Right forelimb (tissue), 1 donor: ENCODE measurements at regions not wholly inside any gene's neighbourhood (a gene's known extent, or its start where the extent isn't known, plus 50 kb on each side); places are given as distances from the start of the nearest gene placed in this dataset.

Experiments
- DNase-seq: peaks from one replicate; pipeline ENCODE4 v3.0.0-alpha.2; 2018

DNA sequence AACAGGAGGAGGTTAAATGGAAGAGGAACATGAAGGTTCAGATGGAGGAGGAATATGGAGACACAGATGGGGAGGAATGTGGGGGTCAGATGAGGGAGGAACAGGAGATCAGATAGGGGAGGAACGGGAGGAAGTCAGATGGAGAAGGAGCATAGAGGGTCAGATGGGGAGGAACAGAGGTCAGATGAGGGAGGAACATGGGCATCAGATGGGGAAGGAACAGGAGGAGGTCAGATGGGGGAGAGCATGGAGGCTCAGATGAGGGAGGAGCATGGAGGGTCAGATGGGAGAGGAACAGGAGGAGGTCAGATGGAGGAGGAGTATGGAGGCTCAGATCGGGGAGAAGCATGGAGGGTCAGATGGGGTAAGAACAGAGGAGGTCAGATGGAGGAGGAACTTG, 290.6 kb downstream of the BMP7 start:
- DNase-seq, result no peak

DNA sequence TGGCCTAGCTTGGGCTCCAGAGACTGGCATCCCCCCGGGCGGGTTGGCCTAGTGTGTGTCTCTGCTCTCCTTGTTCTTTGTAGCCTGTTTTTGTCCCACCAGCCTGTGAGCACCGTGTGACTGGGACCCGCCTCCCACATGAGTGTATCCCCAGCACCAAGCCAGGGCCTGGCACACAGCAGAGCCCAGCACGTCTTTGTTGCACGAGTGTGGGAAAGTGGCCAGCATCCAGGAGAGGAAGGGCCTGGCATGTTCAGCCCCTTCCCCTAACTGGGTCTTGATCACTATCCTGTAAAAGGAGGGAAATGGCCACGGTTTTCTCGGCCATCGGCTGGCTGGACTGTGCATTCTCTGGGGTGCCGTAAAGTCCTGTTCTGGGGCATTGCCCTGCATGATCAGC, 290.1 kb downstream of the BMP7 start:
- no peak for DNase-seq

DNA sequence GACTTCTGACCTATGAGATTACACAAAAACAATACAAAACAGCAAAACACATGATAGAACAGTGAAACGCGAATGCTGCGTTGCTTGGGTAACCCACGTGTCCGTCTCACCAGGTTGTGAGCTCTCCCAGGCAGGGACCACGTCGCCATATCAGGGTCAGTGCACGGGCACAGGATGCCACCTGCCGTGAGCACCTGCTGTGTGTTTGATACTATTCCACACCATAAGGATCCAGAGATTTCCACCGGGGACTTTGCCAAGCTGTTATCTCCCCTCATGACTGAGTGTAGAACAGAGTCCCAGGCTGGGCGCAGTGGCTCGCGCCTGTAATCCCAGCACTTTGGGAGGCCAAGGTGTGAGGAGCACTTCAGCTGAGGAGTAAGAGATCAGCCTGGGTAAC, 288.0 kb downstream of the BMP7 start:
- DNase-seq, result no peak

DNA sequence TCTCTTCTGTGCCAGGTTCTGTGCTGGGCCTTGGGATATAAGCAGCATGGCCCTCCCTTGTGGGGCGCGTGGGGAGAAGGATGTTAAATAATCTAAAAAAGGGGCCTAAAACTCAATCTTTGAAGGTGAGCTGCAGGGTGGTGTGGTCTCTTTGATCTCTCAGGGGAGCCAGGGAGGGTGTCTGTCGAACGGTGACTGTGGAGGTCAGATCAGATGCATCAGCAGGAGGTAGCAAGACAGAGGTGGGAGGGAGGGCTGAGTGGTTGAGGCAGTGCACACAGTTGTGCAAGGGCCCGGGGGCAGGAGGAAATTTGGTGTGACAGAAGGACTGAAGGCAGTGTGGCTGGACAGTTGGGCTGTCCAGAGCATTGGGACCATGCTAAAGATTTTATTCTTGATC, 287.3 kb downstream of the BMP7 start:
- no peak for DNase-seq

DNA sequence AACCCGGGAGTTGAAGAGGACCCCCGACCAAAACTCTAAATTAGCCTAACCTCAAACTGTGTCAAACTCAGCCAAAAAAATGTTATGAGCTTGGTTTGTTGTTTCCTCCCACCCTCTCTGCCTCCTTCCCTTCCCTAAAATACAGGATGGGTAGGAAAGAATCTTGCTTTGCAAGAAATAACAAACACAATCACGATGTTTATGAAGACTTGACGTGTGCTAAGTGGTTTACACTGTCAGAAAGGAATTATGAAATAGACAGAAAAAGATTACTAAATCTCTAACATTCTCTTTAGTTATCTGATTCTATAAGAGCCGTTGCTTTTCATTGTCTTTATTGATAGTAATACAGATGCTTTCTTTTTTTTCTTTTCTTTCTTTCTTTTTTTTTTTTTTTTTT, 285.1 kb downstream of the BMP7 start:
- DNase-seq, result no peak

DNA sequence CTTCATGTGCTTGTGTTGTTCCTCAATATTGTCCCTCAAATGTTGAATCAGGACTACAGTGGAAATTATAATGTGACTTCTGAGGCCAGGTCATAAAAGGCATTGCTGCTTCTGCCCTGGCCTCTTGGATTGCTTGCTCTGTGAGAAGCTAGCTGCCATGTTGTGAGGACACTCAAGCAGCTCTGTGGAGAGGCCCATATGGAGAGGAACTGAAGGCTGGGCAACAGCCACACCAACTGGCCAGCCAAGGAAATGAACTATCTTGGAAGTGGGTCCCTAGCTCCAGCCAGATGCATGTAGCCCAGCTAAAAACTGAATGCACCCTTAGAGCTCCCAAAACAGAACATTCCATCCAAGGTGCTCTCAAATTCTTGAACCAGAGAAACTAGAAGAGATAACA, 282.6 kb downstream of the BMP7 start:
- DNase-seq, result no peak

DNA sequence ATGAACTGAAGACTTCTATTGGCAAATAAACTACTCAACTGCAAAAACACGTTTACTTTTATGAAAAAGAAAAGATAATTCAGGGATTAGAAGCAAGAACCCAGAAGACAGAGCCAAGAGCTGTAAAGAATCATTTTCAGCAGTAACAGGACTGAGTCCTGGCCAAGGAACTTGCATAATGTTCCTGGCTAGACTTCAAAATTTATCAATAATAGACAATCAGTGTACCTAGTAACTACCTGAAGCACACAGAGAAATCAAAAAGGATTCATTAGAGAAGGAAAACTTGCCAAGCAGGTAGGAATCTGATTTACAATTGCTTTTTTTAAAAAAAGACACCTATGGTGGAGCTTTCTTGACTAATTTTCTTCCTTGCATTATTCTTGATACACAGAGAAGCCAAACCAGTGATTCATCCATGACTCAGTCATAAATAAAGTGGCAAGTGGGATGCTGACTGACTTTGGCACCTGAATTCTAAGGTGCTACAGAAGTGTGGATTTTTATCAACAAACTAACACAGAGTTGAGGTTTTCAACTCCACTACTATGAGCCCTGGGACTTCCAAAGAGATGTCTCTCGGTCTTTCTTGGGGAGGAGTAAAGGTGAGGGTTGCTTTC, 281.3 kb downstream of the BMP7 start:
- DNase-seq, result no peak

DNA sequence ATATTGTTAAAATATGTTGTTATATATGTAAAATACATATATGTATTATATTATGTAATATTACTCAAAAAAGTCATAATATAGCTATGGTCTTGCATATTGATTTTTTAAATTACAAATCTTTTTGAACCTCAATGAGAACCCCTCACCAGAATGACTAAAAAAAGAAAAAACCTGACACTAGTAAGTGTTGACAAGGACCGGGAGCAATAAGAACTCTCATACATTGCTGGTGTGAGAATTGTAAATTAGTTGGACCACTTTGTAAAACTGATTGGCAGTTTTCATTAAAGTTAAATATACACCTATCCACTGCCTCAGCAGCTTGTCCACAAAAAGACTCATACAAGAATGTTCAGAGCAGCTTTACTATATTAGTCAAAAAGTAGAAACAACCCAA, 280.0 kb downstream of the BMP7 start:
- DNase-seq, result no peak

DNA sequence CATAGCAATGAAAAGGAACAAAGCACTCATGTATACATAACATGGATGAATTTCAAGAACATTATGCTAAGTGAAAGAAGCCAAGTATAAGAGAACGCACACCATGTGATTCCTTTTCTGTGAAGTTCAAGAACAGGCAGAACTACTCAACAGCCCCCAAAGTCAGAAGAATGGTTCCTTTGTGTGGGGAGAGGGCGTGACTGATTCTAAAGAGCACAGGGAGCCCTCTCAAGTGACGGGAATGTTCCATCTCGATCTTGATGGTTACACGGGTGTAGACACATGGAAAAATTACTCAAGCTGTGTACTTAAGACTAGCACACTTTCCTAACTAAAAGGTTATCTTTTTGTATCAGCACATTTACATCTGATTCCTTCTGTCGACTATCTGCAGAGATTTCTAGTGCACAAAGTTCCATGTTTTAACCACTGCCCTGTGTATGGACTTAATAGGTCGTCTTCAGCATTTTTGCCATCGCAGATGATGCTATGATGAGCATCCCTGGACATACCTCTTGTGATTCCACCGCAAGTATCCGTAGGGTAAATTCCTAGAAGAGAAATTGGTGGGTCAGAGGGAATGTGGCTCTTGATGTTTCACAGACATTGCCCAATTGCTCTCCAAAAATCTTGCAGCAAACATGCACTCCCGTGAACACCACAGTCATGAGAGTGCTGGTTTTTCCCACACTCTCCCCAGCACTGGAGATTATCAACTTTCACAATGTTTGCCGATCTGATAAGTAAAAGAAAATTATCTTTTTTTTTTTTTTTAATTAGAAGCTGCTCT, 279.3 kb downstream of the BMP7 start:
- DNase-seq, result no peak

DNA sequence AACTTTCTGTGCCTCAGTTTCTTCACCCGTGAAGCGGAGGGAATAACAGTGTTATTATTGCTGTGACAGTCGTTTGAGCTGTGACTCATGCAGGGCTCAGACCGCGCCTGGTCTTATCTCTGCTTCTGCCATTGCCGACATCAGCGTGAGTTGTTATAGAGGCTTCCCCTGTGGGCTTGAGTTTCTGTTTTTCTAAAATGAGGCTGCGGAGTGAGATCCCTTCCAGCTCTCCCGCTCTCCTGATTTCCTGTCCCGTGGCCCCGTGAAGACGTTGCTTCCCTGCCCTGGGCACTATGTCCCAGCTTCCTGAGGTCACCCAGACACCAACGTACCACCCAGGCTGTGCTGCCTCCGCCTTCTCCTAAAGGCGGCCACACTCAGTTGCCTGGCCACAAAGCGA, 278.5 kb downstream of the BMP7 start:
- DNase-seq, result no peak

DNA sequence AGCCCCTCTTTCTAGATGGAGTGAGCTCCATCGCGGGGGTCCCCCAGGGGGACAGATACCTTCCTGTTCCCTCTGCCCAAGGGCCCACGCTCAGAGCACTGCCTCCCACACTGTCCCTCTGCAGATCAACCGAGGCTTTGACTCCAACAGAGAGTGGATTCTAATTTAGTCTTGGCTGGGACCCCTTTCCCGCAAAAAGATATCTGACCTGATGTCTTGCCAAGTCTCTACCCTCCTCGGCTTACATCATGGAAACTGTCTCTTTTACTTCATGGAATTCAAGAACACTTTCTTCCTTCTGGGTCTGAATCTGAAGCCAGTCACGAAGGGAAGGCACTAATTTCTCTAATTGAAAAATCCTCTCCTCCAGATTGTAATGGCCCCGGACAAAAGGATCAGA, 278.0 kb downstream of the BMP7 start:
- no peak for DNase-seq

DNA sequence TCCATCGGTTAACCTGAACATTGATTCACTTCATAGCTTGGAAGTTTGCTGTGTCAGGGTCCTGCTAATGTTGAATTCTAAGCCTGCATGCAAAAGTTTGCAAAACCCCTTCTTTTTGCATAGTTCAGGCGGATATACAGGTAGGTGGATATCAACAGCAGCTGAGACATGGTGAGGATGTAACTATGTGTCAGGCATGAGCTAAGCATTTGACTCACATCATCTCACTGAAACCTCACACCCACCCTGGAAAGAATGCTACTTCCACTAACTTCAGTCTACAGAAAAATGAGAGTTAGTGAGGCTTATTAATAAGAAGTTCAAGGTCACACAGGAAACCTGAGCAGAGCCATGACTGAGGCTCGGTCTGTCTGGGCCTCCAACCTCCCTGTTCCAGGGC, 276.9 kb downstream of the BMP7 start:
- DNase-seq, result no peak

DNA sequence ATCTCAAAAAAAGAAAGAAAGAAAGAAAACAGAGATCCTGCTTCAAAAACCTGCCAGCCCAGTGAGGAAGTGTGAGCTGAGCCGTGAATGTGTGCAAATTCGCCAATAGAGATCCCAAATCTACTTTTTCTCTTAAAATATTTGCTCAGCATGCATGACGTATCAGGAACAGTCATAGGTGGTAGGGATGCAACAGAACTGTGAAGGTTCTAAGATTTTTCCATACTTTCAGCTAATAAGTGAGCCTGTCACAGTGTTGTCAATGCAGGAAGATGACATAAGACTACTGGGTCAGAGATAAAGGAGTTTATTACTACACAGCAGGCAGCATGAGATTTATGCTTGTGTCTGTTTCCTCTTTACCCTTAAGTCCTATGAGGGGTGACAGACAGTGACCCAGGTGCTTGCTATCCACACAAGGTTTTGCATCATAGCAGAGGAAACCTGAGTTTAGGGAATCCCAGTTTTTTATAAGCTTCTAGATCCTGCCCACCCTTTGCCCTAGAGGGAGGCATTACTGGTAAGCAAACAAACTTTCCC, 273.4 kb downstream of the BMP7 start:
- DNase-seq, result no peak

DNA sequence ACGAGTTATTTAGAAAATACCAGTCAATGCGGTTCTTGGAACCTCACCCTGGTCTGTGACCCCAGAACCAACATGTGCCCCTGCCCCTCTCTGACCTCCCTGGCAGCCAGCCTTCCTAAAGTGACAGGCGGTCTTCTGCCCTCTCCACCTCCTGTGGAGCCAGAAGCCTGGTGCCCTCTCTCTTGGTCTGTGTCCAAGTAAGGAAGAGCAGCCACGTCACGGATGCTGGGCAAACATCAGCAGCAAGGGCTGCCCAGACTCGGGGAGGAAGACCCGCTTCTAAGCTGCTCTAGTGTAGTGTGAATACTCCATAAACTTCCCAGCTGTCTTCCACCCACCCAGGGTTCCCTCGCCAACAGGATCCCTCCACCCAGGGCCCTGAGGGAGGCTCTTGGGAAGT, 272.4 kb downstream of the BMP7 start:
- DNase-seq, result no peak

DNA sequence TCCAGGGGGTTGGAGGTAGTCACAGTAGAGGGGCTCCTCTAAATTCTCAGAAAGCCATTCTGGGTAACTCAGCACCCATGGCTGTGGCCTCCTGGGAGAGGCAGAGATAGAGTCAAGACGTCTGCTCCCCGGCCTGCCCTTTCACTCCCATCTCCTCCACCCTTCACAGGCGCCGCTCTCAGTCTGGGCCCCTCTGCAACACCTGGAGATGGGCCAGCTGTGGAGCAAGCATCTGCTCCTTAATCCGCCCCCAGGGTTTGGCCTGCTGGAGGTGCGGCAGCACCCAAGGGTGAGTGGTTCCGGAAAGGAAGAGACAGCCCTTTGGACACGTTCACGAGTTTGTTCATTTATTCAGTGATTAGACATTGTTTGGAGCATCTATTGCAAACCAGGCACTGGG, 271.3 kb downstream of the BMP7 start:
- DNase-seq, result no peak

DNA sequence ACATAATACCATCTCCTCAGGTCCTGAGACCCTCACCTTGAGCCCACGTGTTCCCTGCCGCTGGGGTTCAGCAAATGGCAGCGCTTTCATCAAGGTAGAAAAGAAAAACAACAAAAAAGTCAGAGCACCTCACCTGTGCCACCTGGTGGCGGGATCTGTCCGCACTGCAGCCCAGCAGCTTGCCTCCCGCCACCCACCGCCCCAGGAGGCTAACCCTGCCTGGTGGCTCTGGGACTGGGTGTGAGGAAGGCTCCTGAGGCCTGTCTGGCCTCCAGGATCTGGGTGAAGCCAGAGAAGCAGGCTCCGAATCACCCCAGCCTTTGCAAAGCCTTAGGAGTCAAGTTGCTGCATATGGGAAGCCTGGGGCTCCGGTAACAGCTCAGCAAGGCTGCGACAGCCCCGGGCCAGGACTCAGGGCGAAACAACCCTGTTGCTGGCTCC, 270.8 kb downstream of the BMP7 start:
- DNase-seq, result peak; percentile 56

DNA sequence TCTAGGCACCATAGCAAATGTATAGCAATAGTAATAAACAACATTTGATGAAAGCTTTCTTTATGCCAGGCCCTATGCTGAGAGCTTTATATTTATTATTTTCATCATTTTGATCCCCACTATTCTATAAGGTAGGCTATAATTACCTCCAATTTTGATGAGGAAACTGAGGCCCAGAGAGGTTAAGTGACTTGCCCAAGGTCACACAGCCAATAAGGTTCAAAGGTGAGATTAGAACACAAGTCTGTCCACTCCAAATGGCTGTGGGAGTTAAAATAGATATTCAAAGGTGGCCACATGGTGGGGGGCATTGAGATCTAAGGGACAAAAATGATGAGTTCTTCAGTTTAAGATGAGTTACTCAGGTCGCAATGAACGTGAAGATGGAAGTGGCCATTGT, 269.9 kb downstream of the BMP7 start:
- no peak for DNase-seq

DNA sequence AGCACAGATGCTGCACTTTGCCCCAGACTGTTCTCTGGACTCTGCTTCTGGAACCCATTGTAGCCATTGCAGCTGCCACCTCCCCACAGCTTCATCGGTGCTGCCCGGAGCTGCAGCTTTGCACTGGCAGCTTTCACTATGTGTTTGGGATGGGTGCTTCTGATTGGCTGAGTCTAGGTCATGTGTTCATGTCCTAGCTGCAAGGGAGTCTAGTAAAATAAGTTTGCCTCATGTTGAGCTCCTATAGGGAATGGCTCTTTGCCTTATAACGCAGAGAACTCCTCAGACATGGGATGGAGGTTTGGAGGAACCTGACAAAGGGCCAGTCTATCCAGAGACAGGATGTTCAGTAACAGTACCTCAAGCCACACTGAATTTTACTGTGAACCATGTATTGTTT, 268.0 kb downstream of the BMP7 start:
- DNase-seq, result no peak

DNA sequence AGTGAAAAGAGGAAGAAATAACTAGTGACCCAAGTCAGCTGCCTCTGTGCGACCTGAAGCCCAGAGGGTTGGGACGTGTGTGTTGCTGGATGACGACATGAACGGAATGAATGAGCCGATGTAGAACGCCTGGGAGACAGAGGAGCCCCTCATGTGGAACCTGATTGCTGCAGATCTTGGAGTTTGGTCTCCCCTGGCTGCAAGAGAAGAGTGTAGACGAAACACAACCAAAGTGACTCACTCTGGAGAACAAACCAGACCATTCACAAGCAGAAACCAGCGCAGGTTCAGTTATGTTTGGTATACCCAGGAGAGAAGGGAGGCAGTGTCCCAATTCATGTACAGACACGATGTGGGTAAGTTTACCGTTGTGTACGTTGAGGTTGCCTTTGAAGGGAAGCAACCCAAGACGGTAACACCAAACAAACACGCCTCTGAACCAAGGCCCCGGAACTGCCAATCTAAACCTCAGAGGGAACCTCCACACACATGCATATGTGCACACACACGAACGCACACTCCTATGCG, 265.9 kb downstream of the BMP7 start:
- DNase-seq, result no peak

DNA sequence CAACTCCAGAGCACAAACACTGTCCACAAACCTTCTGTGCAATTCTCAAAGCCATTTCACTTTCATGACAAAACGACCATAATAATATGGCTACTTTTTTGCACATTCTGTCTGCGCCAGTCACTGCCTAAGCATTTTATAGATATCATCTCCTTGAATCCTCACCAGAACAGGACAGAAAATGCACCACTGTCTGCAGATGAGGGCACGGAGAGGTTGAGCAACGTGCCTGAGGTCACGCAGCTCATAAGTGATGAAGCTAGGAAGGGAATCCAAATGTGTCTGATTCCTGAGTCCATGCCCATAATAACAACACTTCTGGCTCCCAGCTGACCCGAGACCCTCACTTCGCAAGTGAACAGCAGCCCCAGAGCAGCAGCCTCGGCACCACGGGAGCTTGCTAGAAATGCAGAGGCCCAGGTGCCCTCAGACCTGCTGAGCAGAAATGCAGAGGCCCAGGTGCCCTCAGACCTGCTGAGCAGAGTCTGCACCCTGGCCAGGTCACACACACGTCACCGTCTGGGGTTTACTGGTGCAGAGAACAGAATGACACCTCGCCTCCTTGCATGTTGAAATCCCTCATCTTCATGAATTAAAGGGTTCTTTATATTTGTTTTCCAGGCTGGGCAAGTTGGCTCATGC, 265.2 kb downstream of the BMP7 start:
- no peak for DNase-seq

DNA sequence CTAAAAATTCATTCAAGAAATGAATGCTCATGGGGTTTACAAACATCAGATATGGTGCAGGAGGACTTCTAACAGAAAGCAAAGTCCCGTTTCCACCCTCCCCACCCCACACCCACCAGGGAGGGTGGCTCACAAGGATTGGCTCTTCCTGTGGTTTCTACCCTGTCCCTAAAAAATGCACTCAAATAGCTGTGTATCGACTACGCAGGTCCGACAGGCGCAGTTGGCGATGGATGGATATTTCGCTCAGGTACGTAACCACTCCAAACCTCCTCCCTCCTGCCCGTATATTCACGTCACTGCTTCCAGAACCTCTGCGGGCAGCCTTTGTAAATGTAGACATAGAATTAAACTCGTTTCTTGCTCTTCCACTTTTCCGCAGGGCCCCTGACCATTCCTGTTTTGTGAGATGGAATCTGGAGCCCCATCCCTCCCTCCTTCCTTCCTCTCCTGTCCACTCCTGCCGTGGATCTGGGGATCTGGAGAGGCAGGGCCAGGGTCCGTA, 264.3 kb downstream of the BMP7 start:
- DNase-seq, result no peak

DNA sequence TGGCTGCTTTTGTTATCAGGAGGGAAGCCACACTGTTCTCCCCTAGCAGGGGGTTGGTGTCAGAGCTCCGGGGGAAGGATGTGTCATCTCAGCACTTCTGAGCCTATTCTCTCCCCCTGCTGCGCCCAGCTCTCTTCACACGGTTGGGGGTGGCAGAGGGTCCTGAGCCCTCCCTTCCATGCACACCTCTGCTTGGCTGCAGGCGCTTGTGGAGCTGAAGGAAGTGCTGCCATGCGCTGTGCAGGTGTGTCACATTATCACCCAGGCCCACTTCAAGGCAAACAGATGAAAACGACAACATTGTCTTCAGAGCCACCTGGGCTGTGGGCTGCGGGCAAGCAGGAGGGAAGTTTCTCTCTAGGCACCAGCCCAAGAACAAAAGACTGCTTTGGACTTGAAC, 263.4 kb downstream of the BMP7 start:
- no peak for DNase-seq

DNA sequence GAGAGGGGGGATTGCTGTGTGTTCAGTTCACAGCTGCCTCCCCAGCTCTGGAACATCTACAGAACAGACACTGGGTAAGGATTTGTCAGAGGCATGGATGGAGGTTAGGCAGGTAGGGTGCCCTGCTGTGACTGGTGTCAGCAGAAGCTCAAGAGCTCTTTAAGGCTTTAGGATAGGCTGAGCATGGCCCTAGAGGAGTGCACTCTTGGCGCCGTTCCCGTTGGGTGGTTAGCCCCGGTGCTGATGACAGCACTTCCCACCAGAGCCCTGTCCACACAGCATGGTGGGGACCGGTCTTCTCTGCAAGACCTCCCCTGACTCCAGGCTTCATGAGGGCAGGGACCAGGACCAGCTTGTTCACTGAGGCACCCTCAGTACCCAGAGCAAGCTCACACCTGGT, 262.0 kb downstream of the BMP7 start:
- no peak for DNase-seq
